ENCODE measurements at regions not wholly inside any gene's neighbourhood (a gene's known extent, or its start where the extent isn't known, plus 50 kb on each side); places are given as distances from the start of the nearest gene placed in this dataset.

GRCh38 chr18:45506951-45507350, 108.3 kb upstream of the SLC14A2 start:
- no peaks in the 10 kb centered on the region for H3K36me3 ChIP-seq
- no peaks in the 10 kb centered on the region for H3K27me3 ChIP-seq
- no peaks in the 10 kb centered on the region for H3K9me3 ChIP-seq
- intact Hi-C loops (cut with DNase I; ENCODE audit: low total_unique reads): no loop called here
- TF ChIP-seq POLR2AphosphoS5 (IDR thresholded peaks at IDR 0.05): no peak
- TF ChIP-seq EP300 (IDR thresholded peaks at IDR 0.05; ENCODE audit: low read depth): no peak
- TF ChIP-seq POLR2A (IDR thresholded peaks at IDR 0.05): no peak
- no peak for TF ChIP-seq CTCF (IDR thresholded peaks at IDR 0.05)
- no peak for DNase-seq
- no peaks in the 10 kb centered on the region for H3K4me1 ChIP-seq
- no peak overlapping the region for H3K4me3 ChIP-seq
- in situ Hi-C loops (cut with MboI; ENCODE audit: low pct_ligation_motif_present in 1 of 4, low pct_unique_long_range_greater_than_20kb in 1 of 4, low sequenced_read_pairs in 3 of 4): no loop called here
- 87 to 88% methylated on average over 3 to 4 of the region's 4 CpGs for WGBS, 2 donors (ENCODE audit: low coverage in 1 of 2)
- H3K27ac ChIP-seq: no peak overlapping the region

- in situ Hi-C loops (cut with MboI; ENCODE audit: low pct_ligation_motif_present in 1 of 4, low pct_unique_long_range_greater_than_20kb in 1 of 4, low sequenced_read_pairs in 3 of 4) (no loop called here), intact Hi-C loops (cut with DNase I; ENCODE audit: low total_unique reads) (no loop called here)
- DNase-seq: no peak
- TF ChIP-seq EP300 (IDR thresholded peaks at IDR 0.05; ENCODE audit: low read depth) (no peak), POLR2A (IDR thresholded peaks at IDR 0.05) (no peak), CTCF (IDR thresholded peaks at IDR 0.05) (no peak), POLR2AphosphoS5 (IDR thresholded peaks at IDR 0.05) (no peak)
- 82% methylated on average over 4 of the region's 4 CpGs; no CpG with 5 or more reads in 1 of the 2 donors for WGBS, 2 donors (ENCODE audit: low coverage in 1 of 2)
- no peaks in the 10 kb centered on the region for H3K36me3 ChIP-seq
- no peak overlapping the region for H3K4me3 ChIP-seq
- H3K9me3 ChIP-seq: no peaks in the 10 kb centered on the region
- no peaks in the 10 kb centered on the region for H3K27me3 ChIP-seq
- no peak overlapping the region for H3K27ac ChIP-seq
- H3K4me1 ChIP-seq: no peaks in the 10 kb centered on the region
Observed at GRCh38 chr18:45509535-45509934, 105.7 kb upstream of the SLC14A2 start.

DNA sequence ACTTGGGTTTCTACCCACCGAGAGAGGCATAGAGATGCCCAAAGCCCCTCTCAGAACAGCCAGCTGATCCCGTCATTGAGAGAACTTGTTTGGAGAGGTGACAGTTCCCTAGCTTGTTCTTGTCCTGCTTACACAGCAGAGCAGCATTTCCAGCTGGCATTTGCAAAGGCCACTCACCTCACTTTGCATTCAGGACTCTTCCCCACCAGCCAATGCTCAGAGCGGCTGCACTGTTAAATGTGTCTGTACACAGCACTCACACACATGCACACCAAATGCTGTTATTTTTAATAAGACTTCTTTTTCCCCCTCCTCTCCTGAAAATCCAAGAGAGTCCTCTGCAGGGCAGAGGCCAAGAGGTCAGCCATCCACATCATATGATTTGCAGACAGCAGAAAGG, 104.6 kb upstream of the SLC14A2 start:
- 85% methylated on average over 3 of the region's 3 CpGs; no CpG with 5 or more reads in 1 of the 2 donors for WGBS, 2 donors (ENCODE audit: low coverage in 1 of 2)
- TF ChIP-seq POLR2A (IDR thresholded peaks at IDR 0.05) (no peak), POLR2AphosphoS5 (IDR thresholded peaks at IDR 0.05) (no peak), EP300 (IDR thresholded peaks at IDR 0.05; ENCODE audit: low read depth) (no peak), CTCF (IDR thresholded peaks at IDR 0.05) (no peak)
- H3K4me1 ChIP-seq: no peaks in the 10 kb centered on the region
- no peaks in the 10 kb centered on the region for H3K9me3 ChIP-seq
- no peaks in the 10 kb centered on the region for H3K36me3 ChIP-seq
- H3K4me3 ChIP-seq: no peak overlapping the region
- no peak overlapping the region for H3K27ac ChIP-seq
- H3K27me3 ChIP-seq: no peaks in the 10 kb centered on the region
- in situ Hi-C loops (cut with MboI; ENCODE audit: low pct_ligation_motif_present in 1 of 4, low pct_unique_long_range_greater_than_20kb in 1 of 4, low sequenced_read_pairs in 3 of 4): no loop called here
- no peak for DNase-seq
- intact Hi-C loops (cut with DNase I; ENCODE audit: low total_unique reads): no loop called here

GRCh38 chr18:45512363-45512953, 102.8 kb upstream of the SLC14A2 start:
- H3K4me1 ChIP-seq: no peaks in the 10 kb centered on the region
- no peaks in the 10 kb centered on the region for H3K27me3 ChIP-seq
- H3K27ac ChIP-seq: no peak overlapping the region
- DNase-seq: no peak
- no peaks in the 10 kb centered on the region for H3K36me3 ChIP-seq
- intact Hi-C loops (cut with DNase I; ENCODE audit: low total_unique reads) (no loop called here), in situ Hi-C loops (cut with MboI; ENCODE audit: low pct_ligation_motif_present in 1 of 4, low pct_unique_long_range_greater_than_20kb in 1 of 4, low sequenced_read_pairs in 3 of 4) (no loop called here)
- TF ChIP-seq POLR2A (IDR thresholded peaks at IDR 0.05): no peak
- no peak for TF ChIP-seq EP300 (IDR thresholded peaks at IDR 0.05; ENCODE audit: low read depth)
- TF ChIP-seq CTCF (IDR thresholded peaks at IDR 0.05): no peak
- no peak for TF ChIP-seq POLR2AphosphoS5 (IDR thresholded peaks at IDR 0.05)
- H3K9me3 ChIP-seq: no peaks in the 10 kb centered on the region
- H3K4me3 ChIP-seq: no peak overlapping the region
- 20 to 60% methylated on average over 1 to 5 of the region's 5 CpGs for WGBS, 2 donors (ENCODE audit: low coverage in 1 of 2)

All from transverse colon (tissue), 4 donors.